CD14-positive monocyte (primary cell): ENCODE measurements at regions not wholly inside any gene's neighbourhood (a gene's known extent, or its start where the extent isn't known, plus 50 kb on each side); places are given as distances from the start of the nearest gene placed in this dataset.

Experiments
- DNase-seq, 3 donors: peaks; one replicate each; pipeline ENCODE4 v3.0.0-alpha.2; 2011 to 2022
- H2AFZ ChIP-seq: 2 replicates; pipeline ENCODE4 v1.6.0; 2012; ENCODE audit warnings: mild to moderate bottlenecking, low read depth, low read length, inconsistent platforms; ENCODE audit not compliant: insufficient read depth, poor library complexity, severe bottlenecking
- H3K27ac ChIP-seq, 2 donors: 1 replicate in 1 of 2; 2 replicates in 1 of 2; pipeline ENCODE4 v1.5.1; 2012 to 2013; ENCODE audit warnings: low read length in 2 of 2, control low read depth in 1 of 2, inconsistent platforms in 1 of 2, low read depth in 1 of 2, mild to moderate bottlenecking in 1 of 2
- H3K27me3 ChIP-seq, 2 donors: one replicate each; pipeline versions ENCODE4 v1.6.0 to v1.6.1; 2011 to 2013; ENCODE audit warnings: low read length in 2 of 2; ENCODE audit not compliant: control insufficient read depth in 2 of 2, insufficient read depth in 2 of 2
- H3K36me3 ChIP-seq, 2 donors: replicated peaks in 1 of 2; 1 replicate in 1 of 2; 2 replicates in 1 of 2; pipeline versions ENCODE4 v1.5.1 to v1.6.1; 2012 to 2013; ENCODE audit warnings: low read length in 2 of 2, control low read depth in 1 of 2, inconsistent platforms in 1 of 2, mild to moderate bottlenecking in 1 of 2; ENCODE audit not compliant: insufficient read depth in 2 of 2, control insufficient read depth in 1 of 2
- H3K4me1 ChIP-seq, 2 donors: 1 replicate in 1 of 2; 2 replicates in 1 of 2; pipeline versions ENCODE4 v1.5.1 to v1.6.1; 2012 to 2013; ENCODE audit warnings: low read length in 2 of 2, control low read depth in 1 of 2, inconsistent platforms in 1 of 2, mild to moderate bottlenecking in 1 of 2, moderate library complexity in 1 of 2; ENCODE audit not compliant: insufficient read depth in 2 of 2, control insufficient read depth in 1 of 2
- H3K4me2 ChIP-seq: replicated peaks from 2 replicates; pipeline ENCODE3; 2012; ENCODE audit warnings: low read length, moderate library complexity, mild to moderate bottlenecking; ENCODE audit not compliant: poor library complexity, severe bottlenecking; ENCODE audit errors: extremely low read depth
- H3K4me3 ChIP-seq, 3 experiments: fragments of 200-600 bp in 1 of 3; sonication (generic) in 1 of 3; replicated peaks in 1 of 3; 1 replicate in 2 of 3; 2 replicates in 1 of 3; pipeline ENCODE4 v1.5.1; 2011 to 2013; ENCODE audit warnings: low read length in 3 of 3, mild to moderate bottlenecking in 3 of 3, control low read depth in 2 of 3, low read depth in 2 of 3, inconsistent platforms in 1 of 3, moderate library complexity in 1 of 3
- H3K79me2 ChIP-seq: 2 replicates; pipeline ENCODE4 v1.6.0; 2012; ENCODE audit warnings: mild to moderate bottlenecking, control low read depth, inconsistent platforms, low read length, moderate library complexity; ENCODE audit not compliant: insufficient read depth
- H3K9ac ChIP-seq: 2 replicates; pipeline ENCODE4 v1.6.0; 2017; ENCODE audit warnings: low read length, mild to moderate bottlenecking; ENCODE audit not compliant: insufficient read depth, poor library complexity, severe bottlenecking
- H3K9me3 ChIP-seq, 2 donors: replicated peaks in 1 of 2; 1 replicate in 1 of 2; 2 replicates in 1 of 2; pipeline versions ENCODE4 v1.5.1 to v1.6.1; 2012 to 2013; ENCODE audit warnings: low read length in 2 of 2, control low read depth in 1 of 2; ENCODE audit not compliant: control insufficient read depth in 1 of 2, insufficient read depth in 1 of 2
- H4K20me1 ChIP-seq: 2 replicates; pipeline ENCODE4 v1.6.0; 2012; ENCODE audit warnings: mild to moderate bottlenecking, low read length, control low read depth, moderate library complexity; ENCODE audit not compliant: insufficient read depth
- H3K27ac Mint-ChIP-seq, 7 donors: one replicate each; pipeline ENCODE4 v1.8.0; 2020; ENCODE audit warnings: mild to moderate bottlenecking in 7 of 7, mixed read lengths in 7 of 7, moderate library complexity in 6 of 7, inconsistent platforms in 2 of 7
- H3K27me3 Mint-ChIP-seq, 3 donors: one replicate each; pipeline ENCODE4 v1.8.0; 2021 to 2022; ENCODE audit warnings: low read depth in 3 of 3, mild to moderate bottlenecking in 3 of 3, mixed read lengths in 3 of 3, moderate library complexity in 3 of 3, inconsistent platforms in 1 of 3
- H3K36me3 Mint-ChIP-seq, 2 donors: one replicate each; pipeline ENCODE4 v1.8.0; 2020; ENCODE audit warnings: mixed read lengths in 2 of 2, inconsistent platforms in 1 of 2, mild to moderate bottlenecking in 1 of 2
- H3K4me1 Mint-ChIP-seq: one replicate; pipeline ENCODE4 v1.8.0; 2020; ENCODE audit warnings: mild to moderate bottlenecking, mixed read lengths
- H3K4me3 Mint-ChIP-seq, 2 donors: one replicate each; pipeline ENCODE4 v1.8.0; 2020; ENCODE audit warnings: mild to moderate bottlenecking in 2 of 2, mixed read lengths in 2 of 2, moderate library complexity in 1 of 2
- H3K9me3 Mint-ChIP-seq, 7 donors: one replicate each; pipeline ENCODE4 v1.8.0; 2020 to 2022; ENCODE audit warnings: mixed read lengths in 7 of 7, mild to moderate bottlenecking in 6 of 7, moderate library complexity in 6 of 7, inconsistent platforms in 2 of 7
- WGBS: methylation state at CpG from one replicate; pipeline ENCODE4 v1.1.5; 2013; ENCODE audit warnings: missing lambda C conversion rate; ENCODE audit not compliant: insufficient coverage; 5-methylcytosine and 5-hydroxymethylcytosine counted together
- intact Hi-C, 2 donors: fragments of 100-400 bp; cut with micrococcal nuclease; formaldehyde crosslinking; loops; one replicate each; pipeline versions ENCODE4 v1.15.0 to v1.15.1; 2023
- TF ChIP-seq, protein P1 (sequence below): fragments of 200-600 bp; IDR thresholded peaks from one replicate; pipeline ENCODE4 v1.8.0; 2022; ENCODE audit warnings: antibody characterized with exemption, mild to moderate bottlenecking

DNA sequence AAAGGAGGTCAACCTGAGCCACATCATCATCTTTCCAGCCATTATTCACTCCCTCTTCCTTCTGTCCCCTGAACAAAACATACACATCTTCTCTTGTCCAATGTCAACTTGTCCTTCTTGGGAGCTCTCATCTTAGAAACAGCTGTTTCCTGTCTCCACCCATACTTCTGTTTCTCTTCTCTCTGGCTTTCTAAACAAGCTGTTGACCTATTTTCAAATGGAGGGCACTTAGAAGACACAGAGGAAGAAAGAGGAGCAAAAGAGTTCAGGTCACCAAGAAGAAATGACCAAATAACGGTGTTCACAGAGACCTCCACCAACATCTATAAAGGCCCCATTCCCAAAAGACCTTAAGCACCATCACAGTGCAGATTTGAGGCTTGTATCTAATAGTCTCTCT is 355.9 kb upstream of the HNRNPA3 start:
- H3K27me3 ChIP-seq: no peaks in the 10 kb centered on the region
- TF ChIP-seq, protein P1, sequence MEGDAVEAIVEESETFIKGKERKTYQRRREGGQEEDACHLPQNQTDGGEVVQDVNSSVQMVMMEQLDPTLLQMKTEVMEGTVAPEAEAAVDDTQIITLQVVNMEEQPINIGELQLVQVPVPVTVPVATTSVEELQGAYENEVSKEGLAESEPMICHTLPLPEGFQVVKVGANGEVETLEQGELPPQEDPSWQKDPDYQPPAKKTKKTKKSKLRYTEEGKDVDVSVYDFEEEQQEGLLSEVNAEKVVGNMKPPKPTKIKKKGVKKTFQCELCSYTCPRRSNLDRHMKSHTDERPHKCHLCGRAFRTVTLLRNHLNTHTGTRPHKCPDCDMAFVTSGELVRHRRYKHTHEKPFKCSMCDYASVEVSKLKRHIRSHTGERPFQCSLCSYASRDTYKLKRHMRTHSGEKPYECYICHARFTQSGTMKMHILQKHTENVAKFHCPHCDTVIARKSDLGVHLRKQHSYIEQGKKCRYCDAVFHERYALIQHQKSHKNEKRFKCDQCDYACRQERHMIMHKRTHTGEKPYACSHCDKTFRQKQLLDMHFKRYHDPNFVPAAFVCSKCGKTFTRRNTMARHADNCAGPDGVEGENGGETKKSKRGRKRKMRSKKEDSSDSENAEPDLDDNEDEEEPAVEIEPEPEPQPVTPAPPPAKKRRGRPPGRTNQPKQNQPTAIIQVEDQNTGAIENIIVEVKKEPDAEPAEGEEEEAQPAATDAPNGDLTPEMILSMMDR: no peak
- no peaks in the 10 kb centered on the region for H3K9me3 ChIP-seq
- H3K36me3 ChIP-seq: no peaks in the 10 kb centered on the region
- no peak overlapping the region for H3K27ac ChIP-seq
- no peaks in the 10 kb centered on the region for H4K20me1 ChIP-seq
- H3K27me3 Mint-ChIP-seq: peaks cover 0 to 2% (median 0%) of the 10 kb centered on the region in 3 donors
- no peaks in the 10 kb centered on the region for H3K36me3 Mint-ChIP-seq
- H3K4me2 ChIP-seq: no peak overlapping the region
- H3K9me3 Mint-ChIP-seq: peaks cover 0 to 2% (median 0%) of the 10 kb centered on the region in 7 donors
- H3K4me3 ChIP-seq: no peak overlapping the region
- intact Hi-C loops: no loop called here
- WGBS: no CpG with 5 or more reads among the region's 1 CpG
- no peaks in the 10 kb centered on the region for H3K4me1 ChIP-seq
- DNase-seq: no peak
- no peak overlapping the region for H3K27ac Mint-ChIP-seq
- peaks cover 3% of the 10 kb centered on the region for H3K4me1 Mint-ChIP-seq
- H3K9ac ChIP-seq: no peak overlapping the region
- no peaks in the 10 kb centered on the region for H3K79me2 ChIP-seq
- no peak overlapping the region for H3K4me3 Mint-ChIP-seq
- no peak overlapping the region for H2AFZ ChIP-seq

DNA sequence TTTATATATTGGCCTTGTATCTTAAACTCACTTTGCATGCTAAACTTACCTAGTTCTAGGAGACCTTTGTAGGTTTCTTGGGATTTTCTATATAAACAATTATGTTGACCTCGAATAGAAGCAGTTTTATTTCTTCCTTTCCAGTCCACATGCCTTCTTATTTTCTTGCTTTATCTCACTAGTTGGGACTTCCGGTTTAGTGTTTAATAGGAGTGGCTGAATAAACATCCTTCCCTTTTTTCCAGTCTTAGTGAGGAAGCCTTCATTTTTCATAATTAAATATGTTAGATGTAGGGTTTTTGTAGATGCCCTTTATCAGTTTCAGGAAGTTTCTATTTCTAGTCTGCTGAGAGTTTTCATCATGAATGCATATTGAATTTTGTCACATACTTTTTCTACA is 347.3 kb upstream of the HNRNPA3 start:
- WGBS: no CpG with 5 or more reads among the region's 2 CpGs
- Histone ChIP-seq H3K79me2 (no peaks in the 10 kb centered on the region), H3K27ac (no peak overlapping the region), H2AFZ (no peak overlapping the region), H3K4me2 (no peak overlapping the region), H3K36me3 (no peaks in the 10 kb centered on the region), H3K9ac (no peak overlapping the region), H3K4me1 (no peaks in the 10 kb centered on the region), H3K9me3 (no peaks in the 10 kb centered on the region), H3K27me3 (no peaks in the 10 kb centered on the region), H3K4me3 (no peak overlapping the region), H4K20me1 (no peaks in the 10 kb centered on the region)
- intact Hi-C loops: no loop called here
- Mint-ChIP-seq H3K36me3 (no peaks in the 10 kb centered on the region), H3K27me3 (no peaks in the 10 kb centered on the region), H3K9me3 (peaks cover 0 to 14% (median 2%) of the 10 kb centered on the region in 7 donors), H3K27ac (no peak overlapping the region), H3K4me3 (no peak overlapping the region), H3K4me1 (peaks cover 2% of the 10 kb centered on the region)
- TF ChIP-seq, protein P1: no peak
- DNase-seq: no peak
